GM23338 (cell line): ENCODE measurements at regions not wholly inside any gene's neighbourhood (a gene's known extent, or its start where the extent isn't known, plus 50 kb on each side); places are given as distances from the start of the nearest gene placed in this dataset.

Source experiments
- ATAC-seq: fragments of 200-7000 bp; cut with Tn5 transposase; 3 replicates; pipeline ENCODE4 v1.9.1; 2020
- DNase-seq: peaks from one replicate; pipeline ENCODE4 v3.0.0-alpha.2; 2015; ENCODE audit warnings: low spot score
- H2AFZ ChIP-seq: fragments of 200-600 bp; sonication (generic); 2 replicates; pipeline ENCODE4 v1.8.0; 2016; ENCODE audit warnings: antibody characterized with exemption, mild to moderate bottlenecking, moderate library complexity
- H3F3A ChIP-seq: fragments of 200-600 bp; sonication (generic); replicated peaks from 2 replicates; pipeline ENCODE4 v1.8.0; 2017; ENCODE audit warnings: antibody characterized with exemption, mixed run types, low read depth
- H3K27ac ChIP-seq: fragments of 200-600 bp; sonication (generic); 2 replicates; pipeline ENCODE4 v1.6.1; 2016; ENCODE audit warnings: low read depth
- H3K27me3 ChIP-seq: fragments of 200-600 bp; sonication (generic); 2 replicates; pipeline ENCODE4 v1.8.0; 2016; ENCODE audit warnings: mild to moderate bottlenecking, mixed run types, moderate library complexity; ENCODE audit not compliant: insufficient read depth
- H3K36me3 ChIP-seq: fragments of 200-600 bp; sonication (generic); 2 replicates; pipeline ENCODE4 v1.8.0; 2016; ENCODE audit warnings: mild to moderate bottlenecking; ENCODE audit not compliant: insufficient read depth
- H3K4me1 ChIP-seq: fragments of 200-600 bp; sonication (generic); 2 replicates; pipeline ENCODE4 v1.8.0; 2016; ENCODE audit warnings: mild to moderate bottlenecking, moderate library complexity; ENCODE audit not compliant: insufficient read depth
- H3K4me2 ChIP-seq: fragments of 200-600 bp; sonication (generic); 2 replicates; pipeline ENCODE4 v1.7.1; 2017; ENCODE audit warnings: mixed run types
- H3K4me3 ChIP-seq: fragments of 200-600 bp; sonication (generic); 2 replicates; pipeline ENCODE4 v1.6.1; 2016; ENCODE audit warnings: mixed run types
- H3K79me2 ChIP-seq: fragments of 200-600 bp; sonication (generic); replicated peaks from 2 replicates; pipeline ENCODE4 v1.8.0; 2017; ENCODE audit warnings: mild to moderate bottlenecking; ENCODE audit not compliant: insufficient read depth
- H3K9me2 ChIP-seq: fragments of 200-600 bp; sonication (generic); 2 replicates; pipeline ENCODE4 v1.8.0; 2017; ENCODE audit not compliant: insufficient read depth
- H4K20me1 ChIP-seq: fragments of 200-600 bp; sonication (generic); replicated peaks from 2 replicates; pipeline ENCODE4 v1.8.0; 2017; ENCODE audit warnings: mild to moderate bottlenecking; ENCODE audit not compliant: insufficient read depth
- H3K27ac Mint-ChIP-seq: 2 replicates; pipeline ENCODE4 v1.8.0; 2020; ENCODE audit warnings: inconsistent platforms, mild to moderate bottlenecking, moderate library complexity, mixed read lengths
- H3K27me3 Mint-ChIP-seq: 3 replicates; pipeline ENCODE4 v1.8.0; 2022; ENCODE audit warnings: low read depth, mild to moderate bottlenecking, moderate library complexity, mixed read lengths, inconsistent platforms; ENCODE audit not compliant: insufficient read depth, poor library complexity
- H3K36me3 Mint-ChIP-seq: 3 replicates; pipeline ENCODE4 v1.8.0; 2021; ENCODE audit warnings: low read depth, mild to moderate bottlenecking, inconsistent platforms, moderate library complexity, mixed read lengths
- H3K4me1 Mint-ChIP-seq: 3 replicates; pipeline ENCODE4 v1.8.0; 2020; ENCODE audit warnings: mild to moderate bottlenecking, inconsistent platforms, mixed read lengths
- H3K4me3 Mint-ChIP-seq: 3 replicates; pipeline ENCODE4 v1.8.0; 2021; ENCODE audit warnings: moderate library complexity, mild to moderate bottlenecking, inconsistent platforms, mixed read lengths
- H3K9me3 Mint-ChIP-seq: 3 replicates; pipeline ENCODE4 v1.8.0; 2020; ENCODE audit warnings: moderate library complexity, mild to moderate bottlenecking, inconsistent platforms, mixed read lengths
- CREB1 ChIP-seq: fragments of 250-450 bp; sonication (Bioruptor Pico); IDR thresholded peaks from 2 replicates; pipeline ENCODE4 v1.5.0; 2020; ENCODE audit warnings: low read depth, mild to moderate bottlenecking, moderate library complexity
- EZH2 ChIP-seq: fragments of 200-600 bp; sonication (generic); IDR thresholded peaks from one replicate; pipeline ENCODE4 v1.8.0; 2017; ENCODE audit warnings: antibody characterized with exemption, mild to moderate bottlenecking, low read depth; ENCODE audit not compliant: unreplicated experiment
- NANOG ChIP-seq: IDR thresholded peaks from 2 replicates; pipeline ENCODE4 v1.6.1; 2016; ENCODE audit warnings: antibody characterized with exemption, borderline replicate concordance
- POLR2AphosphoS5 ChIP-seq: IDR thresholded peaks from 2 replicates; pipeline ENCODE4 v1.6.1; 2016; ENCODE audit warnings: antibody characterized with exemption, low read depth
- REST ChIP-seq: IDR thresholded peaks from one replicate; pipeline ENCODE4 v1.6.1; 2018; ENCODE audit warnings: antibody characterized with exemption; ENCODE audit not compliant: unreplicated experiment
- ZNF114 ChIP-seq: fragments of 250-450 bp; sonication (Bioruptor Pico); IDR thresholded peaks from 2 replicates; pipeline ENCODE4 v1.5.0; 2020; ENCODE audit warnings: mild to moderate bottlenecking, moderate library complexity
- ZNF331 ChIP-seq: fragments of 250-450 bp; sonication (Bioruptor Pico); IDR thresholded peaks from 2 replicates; pipeline ENCODE4 v1.5.0; 2020; ENCODE audit warnings: low read depth, mild to moderate bottlenecking, moderate library complexity
- TF ChIP-seq, protein P1 (sequence below): IDR thresholded peaks from 2 replicates; pipeline ENCODE4 v1.6.1; 2016; ENCODE audit warnings: antibody characterized with exemption
- TF ChIP-seq, protein P2 (sequence below): fragments of 250-450 bp; sonication (Bioruptor Pico); IDR thresholded peaks from 2 replicates; pipeline ENCODE4 v1.5.0; 2020; ENCODE audit warnings: mild to moderate bottlenecking, moderate library complexity
- TF ChIP-seq, protein P3 (sequence below), 2 experiments: fragments of 200-600 bp in 1 of 2; sonication (generic) in 1 of 2; conservative IDR thresholded peaks; 2 replicates each; pipeline versions ENCODE4 v1.5.1 to v1.6.1; 2016 to 2017; ENCODE audit warnings: antibody characterized with exemption in 2 of 2, low read depth in 2 of 2, mild to moderate bottlenecking in 2 of 2, moderate library complexity in 1 of 2

DNA sequence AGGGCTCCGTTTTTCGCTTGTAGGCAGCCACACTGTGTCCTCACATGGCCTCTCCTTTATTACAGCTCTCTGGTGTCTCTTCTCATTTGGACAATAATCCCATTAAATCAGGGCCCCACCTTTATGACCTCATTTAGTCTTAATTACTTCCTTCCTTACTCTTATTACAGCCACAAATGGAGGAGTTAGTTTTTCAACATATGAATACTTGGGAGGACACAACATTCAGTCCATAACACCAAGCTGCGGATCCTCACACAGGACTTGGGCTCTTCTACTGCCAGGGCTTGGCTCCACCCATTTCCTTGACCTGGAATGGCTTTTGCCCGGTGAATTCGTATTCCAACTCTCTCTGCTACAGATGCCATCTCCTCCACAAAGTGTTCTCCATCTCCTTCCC, 74.3 kb upstream of the SLC7A14 start:
- Histone ChIP-seq H3K4me2 (no peak overlapping the region), H3F3A (no peaks in the 10 kb centered on the region), H3K9me2 (0 out of 2 replicates have a peak, but pooled peaks cover 15% of the 10 kb centered on the region), H3K27me3 (no peaks in the 10 kb centered on the region), H3K36me3 (no peaks in the 10 kb centered on the region), H3K4me3 (no peak overlapping the region), H3K27ac (no peak overlapping the region), H3K79me2 (no peaks in the 10 kb centered on the region), H4K20me1 (no peaks in the 10 kb centered on the region), H3K4me1 (no peaks in the 10 kb centered on the region), H2AFZ (no peak overlapping the region)
- no peak overlapping the region for H3K4me3 Mint-ChIP-seq
- peaks cover 5% of the 10 kb centered on the region; the same call in 2 of the 3 replicates for H3K4me1 Mint-ChIP-seq
- H3K9me3 Mint-ChIP-seq: 0 out of 3 replicates have a peak, but pooled peaks cover 4% of the 10 kb centered on the region
- ATAC-seq (no peak), DNase-seq (no peak)
- no peak overlapping the region for H3K27ac Mint-ChIP-seq
- no peaks in the 10 kb centered on the region for H3K36me3 Mint-ChIP-seq
- H3K27me3 Mint-ChIP-seq: no peaks in the 10 kb centered on the region
- no peak for TF ChIP-seq NANOG
- TF ChIP-seq, protein P1, sequence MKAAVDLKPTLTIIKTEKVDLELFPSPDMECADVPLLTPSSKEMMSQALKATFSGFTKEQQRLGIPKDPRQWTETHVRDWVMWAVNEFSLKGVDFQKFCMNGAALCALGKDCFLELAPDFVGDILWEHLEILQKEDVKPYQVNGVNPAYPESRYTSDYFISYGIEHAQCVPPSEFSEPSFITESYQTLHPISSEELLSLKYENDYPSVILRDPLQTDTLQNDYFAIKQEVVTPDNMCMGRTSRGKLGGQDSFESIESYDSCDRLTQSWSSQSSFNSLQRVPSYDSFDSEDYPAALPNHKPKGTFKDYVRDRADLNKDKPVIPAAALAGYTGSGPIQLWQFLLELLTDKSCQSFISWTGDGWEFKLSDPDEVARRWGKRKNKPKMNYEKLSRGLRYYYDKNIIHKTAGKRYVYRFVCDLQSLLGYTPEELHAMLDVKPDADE: no peak
- TF ChIP-seq CREB1 (CRISPR knock-in tag): no peak
- TF ChIP-seq REST: no peak
- TF ChIP-seq, protein P2, sequence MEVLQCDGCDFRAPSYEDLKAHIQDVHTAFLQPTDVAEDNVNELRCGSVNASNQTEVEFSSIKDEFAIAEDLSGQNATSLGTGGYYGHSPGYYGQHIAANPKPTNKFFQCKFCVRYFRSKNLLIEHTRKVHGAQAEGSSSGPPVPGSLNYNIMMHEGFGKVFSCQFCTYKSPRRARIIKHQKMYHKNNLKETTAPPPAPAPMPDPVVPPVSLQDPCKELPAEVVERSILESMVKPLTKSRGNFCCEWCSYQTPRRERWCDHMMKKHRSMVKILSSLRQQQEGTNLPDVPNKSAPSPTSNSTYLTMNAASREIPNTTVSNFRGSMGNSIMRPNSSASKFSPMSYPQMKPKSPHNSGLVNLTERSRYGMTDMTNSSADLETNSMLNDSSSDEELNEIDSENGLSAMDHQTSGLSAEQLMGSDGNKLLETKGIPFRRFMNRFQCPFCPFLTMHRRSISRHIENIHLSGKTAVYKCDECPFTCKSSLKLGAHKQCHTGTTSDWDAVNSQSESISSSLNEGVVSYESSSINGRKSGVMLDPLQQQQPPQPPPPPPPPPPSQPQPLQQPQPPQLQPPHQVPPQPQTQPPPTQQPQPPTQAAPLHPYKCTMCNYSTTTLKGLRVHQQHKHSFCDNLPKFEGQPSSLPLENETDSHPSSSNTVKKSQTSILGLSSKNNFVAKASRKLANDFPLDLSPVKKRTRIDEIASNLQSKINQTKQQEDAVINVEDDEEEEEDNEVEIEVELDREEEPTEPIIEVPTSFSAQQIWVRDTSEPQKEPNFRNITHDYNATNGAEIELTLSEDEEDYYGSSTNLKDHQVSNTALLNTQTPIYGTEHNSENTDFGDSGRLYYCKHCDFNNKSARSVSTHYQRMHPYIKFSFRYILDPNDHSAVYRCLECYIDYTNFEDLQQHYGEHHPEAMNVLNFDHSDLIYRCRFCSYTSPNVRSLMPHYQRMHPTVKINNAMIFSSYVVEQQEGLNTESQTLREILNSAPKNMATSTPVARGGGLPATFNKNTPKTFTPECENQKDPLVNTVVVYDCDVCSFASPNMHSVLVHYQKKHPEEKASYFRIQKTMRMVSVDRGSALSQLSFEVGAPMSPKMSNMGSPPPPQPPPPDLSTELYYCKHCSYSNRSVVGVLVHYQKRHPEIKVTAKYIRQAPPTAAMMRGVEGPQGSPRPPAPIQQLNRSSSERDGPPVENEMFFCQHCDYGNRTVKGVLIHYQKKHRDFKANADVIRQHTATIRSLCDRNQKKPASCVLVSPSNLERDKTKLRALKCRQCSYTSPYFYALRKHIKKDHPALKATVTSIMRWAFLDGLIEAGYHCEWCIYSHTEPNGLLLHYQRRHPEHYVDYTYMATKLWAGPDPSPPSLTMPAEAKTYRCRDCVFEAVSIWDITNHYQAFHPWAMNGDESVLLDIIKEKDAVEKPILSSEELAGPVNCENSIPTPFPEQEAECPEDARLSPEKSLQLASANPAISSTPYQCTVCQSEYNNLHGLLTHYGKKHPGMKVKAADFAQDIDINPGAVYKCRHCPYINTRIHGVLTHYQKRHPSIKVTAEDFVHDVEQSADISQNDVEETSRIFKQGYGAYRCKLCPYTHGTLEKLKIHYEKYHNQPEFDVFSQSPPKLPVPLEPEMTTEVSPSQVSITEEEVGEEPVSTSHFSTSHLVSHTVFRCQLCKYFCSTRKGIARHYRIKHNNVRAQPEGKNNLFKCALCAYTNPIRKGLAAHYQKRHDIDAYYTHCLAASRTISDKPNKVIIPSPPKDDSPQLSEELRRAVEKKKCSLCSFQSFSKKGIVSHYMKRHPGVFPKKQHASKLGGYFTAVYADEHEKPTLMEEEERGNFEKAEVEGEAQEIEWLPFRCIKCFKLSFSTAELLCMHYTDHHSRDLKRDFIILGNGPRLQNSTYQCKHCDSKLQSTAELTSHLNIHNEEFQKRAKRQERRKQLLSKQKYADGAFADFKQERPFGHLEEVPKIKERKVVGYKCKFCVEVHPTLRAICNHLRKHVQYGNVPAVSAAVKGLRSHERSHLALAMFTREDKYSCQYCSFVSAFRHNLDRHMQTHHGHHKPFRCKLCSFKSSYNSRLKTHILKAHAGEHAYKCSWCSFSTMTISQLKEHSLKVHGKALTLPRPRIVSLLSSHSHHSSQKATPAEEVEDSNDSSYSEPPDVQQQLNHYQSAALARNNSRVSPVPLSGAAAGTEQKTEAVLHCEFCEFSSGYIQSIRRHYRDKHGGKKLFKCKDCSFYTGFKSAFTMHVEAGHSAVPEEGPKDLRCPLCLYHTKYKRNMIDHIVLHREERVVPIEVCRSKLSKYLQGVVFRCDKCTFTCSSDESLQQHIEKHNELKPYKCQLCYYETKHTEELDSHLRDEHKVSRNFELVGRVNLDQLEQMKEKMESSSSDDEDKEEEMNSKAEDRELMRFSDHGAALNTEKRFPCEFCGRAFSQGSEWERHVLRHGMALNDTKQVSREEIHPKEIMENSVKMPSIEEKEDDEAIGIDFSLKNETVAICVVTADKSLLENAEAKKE (CRISPR knock-in tag): no peak
- TF ChIP-seq ZNF114 (CRISPR knock-in tag): no peak
- no peak for TF ChIP-seq ZNF331
- TF ChIP-seq EZH2: no peak
- TF ChIP-seq, protein P3, sequence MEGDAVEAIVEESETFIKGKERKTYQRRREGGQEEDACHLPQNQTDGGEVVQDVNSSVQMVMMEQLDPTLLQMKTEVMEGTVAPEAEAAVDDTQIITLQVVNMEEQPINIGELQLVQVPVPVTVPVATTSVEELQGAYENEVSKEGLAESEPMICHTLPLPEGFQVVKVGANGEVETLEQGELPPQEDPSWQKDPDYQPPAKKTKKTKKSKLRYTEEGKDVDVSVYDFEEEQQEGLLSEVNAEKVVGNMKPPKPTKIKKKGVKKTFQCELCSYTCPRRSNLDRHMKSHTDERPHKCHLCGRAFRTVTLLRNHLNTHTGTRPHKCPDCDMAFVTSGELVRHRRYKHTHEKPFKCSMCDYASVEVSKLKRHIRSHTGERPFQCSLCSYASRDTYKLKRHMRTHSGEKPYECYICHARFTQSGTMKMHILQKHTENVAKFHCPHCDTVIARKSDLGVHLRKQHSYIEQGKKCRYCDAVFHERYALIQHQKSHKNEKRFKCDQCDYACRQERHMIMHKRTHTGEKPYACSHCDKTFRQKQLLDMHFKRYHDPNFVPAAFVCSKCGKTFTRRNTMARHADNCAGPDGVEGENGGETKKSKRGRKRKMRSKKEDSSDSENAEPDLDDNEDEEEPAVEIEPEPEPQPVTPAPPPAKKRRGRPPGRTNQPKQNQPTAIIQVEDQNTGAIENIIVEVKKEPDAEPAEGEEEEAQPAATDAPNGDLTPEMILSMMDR (conservative IDR thresholded peaks at IDR 0.05; ENCODE audit: low read depth in 2 of 2): no peak
- TF ChIP-seq POLR2AphosphoS5: no peak
